Middle frontal gyrus (tissue), 1 donor: ENCODE measurements at regions not wholly inside any gene's neighbourhood (a gene's known extent, or its start where the extent isn't known, plus 50 kb on each side); places are given as distances from the start of the nearest gene placed in this dataset.

Source experiments
- DNase-seq: peaks from one replicate; pipeline ENCODE4 v3.0.0-alpha.2; 2015; ENCODE audit warnings: low spot score; ENCODE audit errors: extremely low spot score

GRCh38 chr9:118991366-118992285 is 377.6 kb downstream of the BRINP1 start:
- DNase-seq, result no peak

GRCh38 chr9:118992813-118993794 is 376.1 kb downstream of the BRINP1 start:
- no peak for DNase-seq

GRCh38 chr9:118993965-118994364 is 375.3 kb downstream of the BRINP1 start:
- no peak for DNase-seq

- no peak for DNase-seq
Measured at GRCh38 chr9:119002491-119002890, 366.7 kb downstream of the BRINP1 start.

- peak; percentile 53 for DNase-seq
Measured at GRCh38 chr9:119003201-119003611, 366.0 kb downstream of the BRINP1 start.

GRCh38 chr9:119003882-119004617 is 365.2 kb downstream of the BRINP1 start:
- DNase-seq, result no peak

- DNase-seq, result no peak
Measured at GRCh38 chr9:119004618-119004990, 364.6 kb downstream of the BRINP1 start.

- no peak for DNase-seq
Measured at GRCh38 chr9:119005162-119005561, 364.1 kb downstream of the BRINP1 start.

- no peak for DNase-seq
Measured at GRCh38 chr9:119009249-119009648, 360.0 kb downstream of the BRINP1 start.

- no peak for DNase-seq
Measured at GRCh38 chr9:119020284-119020683, 349.0 kb downstream of the BRINP1 start.

GRCh38 chr9:119020730-119021333 is 348.4 kb downstream of the BRINP1 start:
- no peak for DNase-seq

- no peak for DNase-seq
Measured at GRCh38 chr9:119026120-119026519, 343.1 kb downstream of the BRINP1 start.

- no peak for DNase-seq
Measured at GRCh38 chr9:119027901-119028699, 341.1 kb downstream of the BRINP1 start.

GRCh38 chr9:119029886-119030285 is 339.3 kb downstream of the BRINP1 start:
- no peak for DNase-seq

GRCh38 chr9:119033596-119033995 is 335.6 kb downstream of the BRINP1 start:
- no peak for DNase-seq

- DNase-seq, result no peak
Measured at GRCh38 chr9:119036969-119037368, 332.3 kb downstream of the BRINP1 start.

GRCh38 chr9:119043996-119044395 is 325.2 kb downstream of the BRINP1 start:
- no peak for DNase-seq

- no peak for DNase-seq
Measured at GRCh38 chr9:119044806-119045205, 324.4 kb downstream of the BRINP1 start.

GRCh38 chr9:119047513-119048307 is 321.5 kb downstream of the BRINP1 start:
- DNase-seq, result no peak
